HG02588 (cell line): ENCODE measurements at regions not wholly inside any gene's neighbourhood (a gene's known extent, or its start where the extent isn't known, plus 50 kb on each side); places are given as distances from the start of the nearest gene placed in this dataset.
"Not testable (repeated sequence)": the region's sequence is repeated elsewhere in the genome, so short reads cannot be mapped to it uniquely, and the experiment has no call there.

ENCODE experiments used
- ATAC-seq: cut with Tn5 transposase; IDR thresholded peaks from one replicate; pipeline ENCODE4 v1.9.1; 2021; ENCODE audit warnings: mild to moderate bottlenecking, moderate library complexity; ENCODE audit not compliant: unreplicated experiment

DNA sequence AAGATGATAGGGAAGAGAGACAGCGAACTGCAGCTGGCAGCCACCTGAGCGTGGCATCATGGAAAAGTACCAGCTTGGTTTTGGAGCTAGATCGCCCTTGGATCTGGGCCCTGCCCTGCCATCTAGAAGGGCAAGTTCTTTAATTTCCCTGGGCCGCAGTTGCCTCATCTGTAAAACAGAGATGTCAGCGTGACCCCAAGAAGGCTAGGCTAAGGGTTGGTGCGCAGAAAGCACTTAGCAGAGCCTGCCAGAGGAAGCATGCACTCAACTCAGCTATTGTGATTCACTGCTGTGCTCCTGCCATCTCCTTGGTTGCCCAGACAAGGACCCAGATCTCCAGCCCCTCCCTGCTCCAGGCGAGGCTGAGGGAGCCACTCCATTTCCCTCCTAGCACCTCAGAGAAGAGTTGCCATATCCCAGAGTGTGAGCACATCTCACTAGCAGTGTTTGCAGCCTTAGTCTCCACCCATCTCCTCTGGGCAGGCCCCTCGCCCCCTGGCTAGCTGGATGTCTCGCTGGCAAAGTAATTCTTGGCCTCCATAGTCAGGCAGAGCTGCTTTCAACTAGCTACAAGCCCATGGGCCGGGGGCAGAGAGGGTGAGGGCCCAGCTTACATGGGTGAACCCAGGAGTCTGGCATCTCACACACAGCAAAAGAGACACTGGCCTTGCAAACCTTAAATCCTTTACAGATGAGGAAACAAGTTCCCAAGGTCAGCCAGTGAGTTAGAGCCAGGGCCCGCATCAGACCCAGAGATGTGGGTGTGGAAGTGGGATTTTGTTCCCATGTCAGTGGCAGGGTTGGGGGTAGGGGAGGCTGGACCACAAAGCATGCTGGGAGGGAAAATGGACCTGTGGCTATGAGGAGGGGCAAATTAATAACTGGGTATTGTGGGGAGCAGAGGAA, 280.7 kb upstream of the TLE3 start:
- no peak for ATAC-seq

DNA sequence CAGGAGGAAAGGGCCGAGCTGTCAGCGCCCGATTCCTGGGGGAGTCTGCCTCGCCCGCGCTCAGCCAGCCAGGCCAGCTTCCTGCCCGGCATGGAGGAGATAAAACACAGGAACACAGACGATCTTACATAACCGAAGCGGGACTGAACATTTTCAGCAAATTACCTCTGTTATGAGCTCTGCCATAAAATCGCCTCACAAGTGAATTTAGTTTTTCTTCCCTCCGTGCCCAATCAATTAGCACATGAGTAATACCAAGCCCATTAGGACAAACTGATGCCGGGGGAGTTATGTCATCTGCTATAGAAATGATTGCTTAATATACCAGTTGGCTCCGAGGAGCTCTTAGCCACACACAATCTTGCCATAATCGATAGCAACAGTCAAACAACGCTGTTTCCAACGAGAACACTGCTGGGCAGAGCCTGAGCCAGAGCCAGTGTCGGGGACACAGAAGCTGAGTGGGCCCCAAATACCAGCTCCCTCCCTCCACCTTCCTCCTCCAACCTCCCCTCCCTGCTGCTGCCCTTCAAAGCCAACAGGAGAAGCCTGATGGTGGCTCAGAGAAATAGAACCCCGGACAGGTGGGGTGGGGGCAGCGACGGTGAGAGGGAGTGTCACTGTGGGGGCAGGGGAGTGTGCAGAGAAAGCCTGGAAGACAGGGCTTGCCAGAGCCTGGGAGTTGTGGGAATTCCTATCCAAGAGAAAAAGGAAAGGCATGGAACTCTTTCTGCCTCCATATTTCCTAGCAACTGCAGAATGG, 279.4 kb upstream of the TLE3 start:
- ATAC-seq, result no peak

DNA sequence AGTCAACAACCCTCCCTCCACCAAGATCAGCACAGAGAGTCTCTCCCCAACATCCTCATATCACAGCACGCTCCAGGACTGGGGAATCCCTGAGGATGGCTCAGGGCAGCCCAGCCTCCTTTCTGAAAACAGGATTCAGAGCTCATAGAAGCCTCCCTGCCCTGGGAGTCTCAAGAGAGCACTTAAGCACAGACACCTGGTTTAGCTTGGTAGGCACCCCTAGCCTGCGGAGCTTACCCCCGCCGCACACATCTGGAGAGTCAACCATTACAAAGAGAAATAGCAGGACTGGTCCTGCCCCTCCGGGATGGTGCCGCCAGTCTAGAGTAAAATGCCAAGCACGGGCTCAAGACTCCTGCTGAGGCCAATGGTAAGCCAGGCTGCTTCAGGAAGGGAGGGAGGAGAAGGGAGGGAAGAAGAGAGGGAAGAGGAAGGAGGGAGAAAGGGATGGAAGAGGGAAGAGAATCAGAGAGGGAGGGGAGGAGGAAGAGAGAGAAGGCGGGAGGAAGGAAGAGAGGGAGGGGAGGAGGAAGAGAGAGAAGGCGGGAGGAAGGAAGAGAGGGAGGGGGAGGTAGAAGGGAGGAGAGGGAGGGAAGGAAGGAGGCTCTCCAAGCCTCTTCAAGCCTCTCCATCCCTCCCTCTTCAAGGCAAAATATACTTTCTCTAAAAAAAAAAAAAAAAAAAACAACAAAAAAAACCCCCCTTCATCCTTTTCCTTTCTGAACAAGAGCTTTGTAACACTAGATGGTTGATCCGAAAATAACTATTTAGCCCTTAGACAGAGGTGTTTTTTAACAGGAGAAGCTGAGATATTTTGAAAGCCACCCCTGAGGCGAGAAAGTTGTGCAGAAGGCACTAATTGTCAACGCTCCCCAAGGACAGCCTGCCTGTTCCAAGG, 278.6 kb upstream of the TLE3 start:
- no peak for ATAC-seq

DNA sequence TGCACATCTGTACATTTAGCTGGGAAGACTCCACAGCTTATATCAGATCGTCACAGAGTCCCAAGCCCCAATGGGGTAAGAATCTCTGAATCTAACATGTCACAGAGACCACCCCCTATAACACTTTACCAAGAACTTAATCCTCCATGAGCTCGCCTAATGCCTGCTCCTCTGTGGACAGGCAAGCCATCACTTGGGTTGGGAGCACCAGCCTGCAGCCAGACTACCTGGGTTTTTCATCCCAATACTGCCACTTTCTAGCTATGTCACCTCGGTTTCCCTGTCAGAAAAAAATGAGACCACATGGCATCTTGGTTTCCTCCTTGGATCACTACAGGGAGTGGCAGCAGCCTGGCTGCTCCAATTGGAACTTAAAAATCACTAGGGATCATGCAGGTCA, 277.9 kb upstream of the TLE3 start:
- ATAC-seq, result no peak

DNA sequence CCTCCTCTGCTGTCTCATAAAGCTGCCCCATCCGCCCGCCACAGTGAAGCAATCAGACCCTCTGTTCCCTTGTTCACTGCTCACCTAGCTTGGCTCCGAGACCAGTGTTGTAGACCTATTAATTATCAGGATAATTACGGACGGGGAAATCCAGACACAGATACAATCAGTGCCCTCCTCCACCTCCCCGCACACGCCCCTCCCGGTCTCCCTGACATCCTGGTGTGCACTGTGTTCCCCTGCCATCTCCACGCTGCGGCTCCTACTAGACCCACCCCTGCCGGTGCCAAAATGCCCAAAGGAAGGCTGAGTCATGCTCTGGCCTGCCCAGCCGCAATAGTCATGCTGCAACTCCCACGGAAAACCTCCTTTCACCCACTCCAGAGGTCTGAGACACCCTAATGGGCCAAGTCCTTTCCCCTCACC, 277.3 kb upstream of the TLE3 start:
- no peak for ATAC-seq

DNA sequence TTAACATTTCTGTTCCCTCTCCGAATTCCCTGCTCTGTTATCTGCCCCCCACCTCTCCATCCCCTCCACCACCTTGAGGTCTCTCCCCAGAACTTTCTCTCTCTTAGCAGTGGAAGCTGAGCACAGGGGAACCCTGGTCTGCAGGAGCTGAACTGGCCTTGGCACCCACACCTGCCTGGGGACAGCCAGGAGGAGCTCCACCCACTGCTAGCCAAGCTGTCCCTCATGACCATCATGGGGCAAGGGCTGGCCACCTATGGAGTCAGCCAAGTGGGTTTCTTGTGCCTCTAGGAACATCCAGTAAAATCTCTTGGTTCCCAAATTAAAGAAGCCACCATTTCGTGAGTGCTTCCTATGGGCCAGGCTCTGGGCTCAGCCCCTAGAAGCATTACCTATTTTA, 276.4 kb upstream of the TLE3 start:
- ATAC-seq, result no peak

DNA sequence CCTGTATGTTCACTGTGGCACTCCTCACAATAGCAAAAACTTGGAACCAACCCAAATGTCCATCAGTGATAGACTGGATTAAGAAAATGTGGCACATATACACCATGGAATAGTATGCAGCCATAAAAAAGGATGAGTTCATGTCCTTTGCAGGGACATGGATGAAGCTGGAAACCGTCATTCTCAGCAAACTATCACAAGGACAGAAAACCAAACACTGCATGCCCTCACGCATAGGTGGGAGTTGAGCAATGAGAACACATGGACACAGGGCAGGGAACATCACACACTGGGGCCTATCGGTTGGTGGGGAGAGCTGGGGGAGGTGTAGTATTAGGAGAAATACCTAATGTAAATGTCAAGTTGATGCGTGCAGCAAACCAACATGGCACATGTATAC, 275.7 kb upstream of the TLE3 start:
- not testable (repeated sequence) for ATAC-seq

DNA sequence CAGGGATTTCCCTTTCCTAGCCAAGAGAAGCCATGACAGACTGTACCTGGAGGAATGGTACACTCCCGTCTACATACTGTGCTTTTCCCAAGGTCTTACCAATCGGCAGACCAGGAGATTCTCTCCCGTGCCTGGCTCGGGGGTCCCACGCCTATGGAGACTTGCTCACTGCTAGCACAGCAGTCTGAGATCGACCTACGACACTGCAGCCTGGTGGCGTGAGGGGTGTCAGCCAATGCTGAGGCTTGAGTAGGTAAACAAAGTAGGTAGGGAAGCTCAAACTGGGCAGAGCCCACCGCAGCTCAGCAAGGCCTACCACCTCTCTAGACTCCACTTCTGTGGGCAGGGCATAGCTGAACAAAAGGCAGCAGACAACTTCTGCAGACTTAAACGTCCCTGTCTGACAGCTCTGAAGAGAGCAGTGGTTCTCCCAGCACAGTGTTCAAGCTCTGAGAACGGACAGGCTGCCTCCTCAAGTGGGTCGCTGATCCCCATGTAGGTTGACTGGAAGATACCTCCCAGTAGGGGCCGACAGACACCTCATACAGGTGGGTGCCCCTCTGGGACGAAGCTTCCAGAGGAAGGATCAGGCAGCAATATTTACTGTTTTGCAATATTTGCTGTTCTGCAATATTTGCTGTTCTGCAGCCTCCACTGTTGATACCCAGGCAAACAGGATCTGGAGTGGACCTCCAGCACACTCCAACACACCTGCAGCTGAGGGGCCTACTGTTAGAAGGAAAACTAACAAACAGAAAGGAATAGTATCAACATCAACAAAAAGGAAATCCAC, 270.4 kb upstream of the TLE3 start:
- ATAC-seq, result not testable (repeated sequence)

DNA sequence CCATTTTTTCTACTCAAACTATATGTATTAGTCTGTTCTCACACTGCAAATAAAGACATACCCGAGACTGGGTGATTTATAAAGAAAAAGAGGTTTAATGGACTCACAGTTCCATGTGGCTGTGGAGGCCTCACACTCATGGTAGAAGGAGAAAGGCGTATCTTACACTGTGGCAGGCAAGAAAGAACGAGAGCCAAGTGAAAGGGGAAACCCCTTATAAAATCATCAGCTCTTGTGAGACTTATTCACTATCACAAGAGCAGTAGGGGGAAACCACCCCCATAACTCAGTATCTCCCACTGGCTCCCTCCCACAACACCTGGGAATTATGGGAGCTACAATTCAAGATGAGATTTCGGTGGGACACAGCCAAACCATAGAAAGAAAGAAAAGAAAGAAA, 266.3 kb upstream of the TLE3 start:
- not testable (repeated sequence) for ATAC-seq

DNA sequence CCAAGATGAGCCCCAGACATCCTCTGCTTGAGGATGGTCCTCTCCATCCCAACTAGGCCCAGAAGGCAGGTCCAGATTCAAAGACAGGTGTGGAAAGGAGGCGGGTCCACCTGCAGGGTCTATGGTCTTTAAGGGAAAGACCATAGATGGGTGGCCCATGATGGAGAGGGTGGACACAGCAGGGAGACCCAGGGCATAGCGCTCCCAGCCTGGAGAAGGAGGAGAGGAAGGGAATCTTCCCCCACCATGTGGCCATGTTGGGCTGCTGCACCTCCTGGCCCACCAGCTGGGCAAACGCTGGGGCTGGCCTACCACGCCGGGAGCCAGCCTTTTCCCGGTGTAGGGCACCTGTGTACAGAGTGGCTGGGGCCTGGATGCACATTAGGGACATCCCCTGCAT, 265.2 kb upstream of the TLE3 start:
- ATAC-seq, result no peak

DNA sequence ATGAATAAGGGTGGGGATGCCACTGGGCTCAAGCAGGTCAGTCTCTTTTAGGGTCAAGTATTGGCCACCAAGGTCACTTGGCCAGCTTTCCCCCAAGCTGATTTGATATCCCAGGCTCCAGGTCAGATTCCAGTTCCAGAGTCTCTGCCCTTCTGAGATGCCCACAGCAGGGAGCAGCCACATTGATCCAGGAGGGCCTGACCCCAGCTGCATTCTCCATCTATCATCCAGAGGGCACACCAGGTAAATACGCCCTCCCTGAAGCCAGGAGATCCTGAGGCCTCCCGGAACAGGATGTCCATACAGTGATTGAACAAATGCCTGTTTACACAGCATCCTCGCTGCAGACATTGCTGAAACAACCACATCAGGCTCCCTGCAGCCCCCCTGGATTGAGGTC, 264.6 kb upstream of the TLE3 start:
- ATAC-seq, result no peak

DNA sequence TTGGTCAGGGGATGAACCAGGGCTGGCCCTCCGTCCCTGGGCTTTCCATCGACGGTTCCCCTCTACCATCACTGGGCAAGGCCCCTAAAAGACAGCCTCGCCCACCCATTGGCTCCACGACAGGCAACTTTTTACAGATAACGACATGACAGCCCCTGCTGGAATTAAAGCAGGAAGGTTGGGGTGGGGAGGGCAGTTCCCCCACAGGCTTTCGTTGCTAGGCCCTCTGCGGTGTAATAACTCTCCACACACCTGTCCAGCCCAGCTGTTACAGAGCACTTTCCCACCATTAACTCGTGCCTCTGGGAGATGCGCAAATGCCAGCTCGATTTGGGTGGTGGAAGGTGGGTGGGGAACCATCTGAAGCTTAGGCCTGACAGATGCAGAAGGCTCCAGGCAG, 264.2 kb upstream of the TLE3 start:
- ATAC-seq, result no peak

DNA sequence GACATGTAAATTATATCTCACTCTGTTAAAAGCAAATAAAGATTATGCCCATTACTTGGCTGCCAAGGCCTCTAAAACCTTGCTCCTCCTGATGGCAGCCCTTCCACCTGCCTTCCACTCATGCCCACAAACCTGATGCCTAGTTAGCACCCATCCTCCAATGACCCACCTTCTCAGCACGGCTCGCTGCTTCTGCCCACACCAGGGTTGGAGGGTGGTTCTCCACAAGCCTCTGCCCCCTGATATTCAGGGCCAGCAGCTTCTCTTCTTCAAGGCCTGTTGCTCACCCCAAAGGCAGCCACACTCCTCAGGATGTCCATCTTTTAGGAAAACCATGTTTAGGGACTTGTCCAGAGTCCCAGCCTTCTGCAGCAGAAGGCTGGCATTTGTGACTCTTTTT, 263.4 kb upstream of the TLE3 start:
- ATAC-seq, result no peak

DNA sequence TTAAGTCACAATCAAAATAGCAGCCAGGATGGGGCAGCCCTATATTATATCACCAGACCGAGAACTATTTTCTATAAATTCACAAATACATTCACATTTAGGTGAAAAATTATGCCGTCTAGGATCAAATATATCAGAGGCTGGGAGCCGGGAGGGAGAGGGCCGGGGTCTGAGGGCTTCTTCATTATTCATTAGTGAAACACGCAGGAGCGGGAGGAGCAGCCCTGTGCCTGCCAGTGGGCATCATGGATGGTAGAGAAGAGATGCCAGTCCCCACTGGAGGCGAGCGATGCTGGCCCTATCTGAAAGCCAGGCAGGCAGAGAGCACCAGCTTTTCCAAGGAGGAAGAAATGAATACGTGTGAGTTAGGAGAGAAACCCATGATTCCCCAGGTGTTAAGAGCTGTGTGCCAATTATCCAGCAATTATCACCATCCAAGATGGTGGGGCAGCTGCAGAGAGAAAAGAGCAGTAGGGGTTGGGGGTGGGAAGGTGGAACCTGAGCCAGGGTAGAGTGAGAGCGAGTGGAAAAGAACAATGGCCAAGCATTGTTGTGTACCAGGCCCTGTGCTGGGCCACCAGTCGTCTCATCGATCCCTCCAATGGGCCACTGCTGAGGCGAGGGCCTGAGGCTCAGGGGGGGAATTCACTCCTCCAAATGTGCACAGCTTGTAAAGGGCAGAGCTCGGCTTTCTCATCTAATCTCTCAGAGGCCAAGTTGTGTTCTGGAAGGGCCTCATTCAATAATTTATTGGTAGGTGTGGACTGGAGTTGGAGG, 261.3 kb upstream of the TLE3 start:
- no peak for ATAC-seq

DNA sequence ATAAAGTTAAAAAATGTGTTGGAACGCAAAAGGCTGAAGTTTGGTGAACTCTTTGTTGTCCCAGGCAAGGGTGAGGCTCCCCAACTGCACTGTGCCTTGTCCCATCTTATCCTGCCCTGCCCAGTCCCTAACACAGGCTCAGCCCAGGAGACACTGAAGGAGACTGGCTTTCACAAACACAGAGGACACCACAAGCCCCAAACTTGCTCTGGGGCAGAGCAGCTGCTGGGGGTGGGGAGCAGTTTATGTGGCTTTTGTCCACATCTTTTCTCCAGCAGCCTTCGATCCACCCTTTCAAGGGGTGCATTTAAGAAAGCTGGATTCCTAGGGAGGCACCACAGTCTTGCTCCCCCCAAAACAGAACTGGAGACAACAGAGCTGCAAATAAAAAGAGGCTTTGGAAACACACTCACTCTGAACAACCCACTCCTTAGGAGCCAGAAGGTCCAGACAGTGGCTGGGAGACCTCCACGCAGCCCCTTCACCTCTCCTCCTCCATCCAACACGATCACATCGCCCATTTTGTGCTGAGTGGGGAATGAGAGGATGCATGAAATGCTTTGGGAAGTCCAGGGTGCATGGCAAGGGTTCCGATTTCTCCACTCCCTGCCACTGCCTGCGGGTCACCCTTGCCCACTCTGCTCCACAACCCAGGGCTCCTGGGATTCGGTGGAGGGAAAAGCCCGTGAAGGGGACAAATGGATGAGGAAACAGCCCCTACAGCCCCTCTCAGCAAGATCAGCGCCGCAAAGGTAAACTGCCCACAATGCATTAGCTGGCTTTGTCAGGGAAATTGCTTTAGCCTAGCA, 260.5 kb upstream of the TLE3 start:
- ATAC-seq, result no peak

DNA sequence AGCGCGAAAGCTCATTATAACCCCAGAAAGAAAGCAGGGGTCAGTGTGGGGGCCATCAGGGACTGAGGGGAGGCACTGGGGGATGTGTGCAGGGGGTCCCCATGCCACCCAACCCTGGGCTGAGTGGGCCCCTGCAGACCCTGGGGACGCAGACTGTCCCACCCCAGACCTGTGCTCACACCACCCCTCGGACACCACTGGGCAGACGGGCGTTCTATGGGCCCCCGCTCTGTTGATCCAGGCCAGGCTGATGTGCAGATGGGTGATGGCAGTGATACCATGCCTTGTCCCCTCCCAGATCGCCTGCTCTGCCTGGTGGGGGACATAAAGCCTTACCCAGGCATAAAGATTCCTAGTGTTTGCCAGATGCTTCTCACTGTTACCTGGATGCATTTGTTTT, 259.7 kb upstream of the TLE3 start:
- ATAC-seq, result no peak

DNA sequence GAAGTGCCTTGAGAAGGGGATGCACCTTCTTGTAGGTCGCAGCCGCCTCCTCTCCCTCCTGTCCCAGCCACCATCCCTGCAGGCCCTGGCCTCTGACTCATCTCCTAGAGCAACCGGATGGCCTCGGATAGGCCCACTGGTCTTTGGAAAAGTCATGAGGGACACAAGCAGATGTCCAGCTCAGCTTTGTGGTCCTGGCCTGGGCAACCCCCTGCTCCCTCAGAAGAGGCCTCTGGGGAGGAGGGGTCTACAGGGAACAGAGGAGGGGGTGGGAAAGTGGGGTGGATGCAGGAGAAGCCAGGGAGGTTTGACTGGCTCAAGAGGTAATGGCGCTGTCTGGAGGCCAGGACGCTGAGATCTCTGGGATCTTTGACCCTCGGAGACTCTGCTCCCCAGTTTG, 259.2 kb upstream of the TLE3 start:
- ATAC-seq, result no peak

DNA sequence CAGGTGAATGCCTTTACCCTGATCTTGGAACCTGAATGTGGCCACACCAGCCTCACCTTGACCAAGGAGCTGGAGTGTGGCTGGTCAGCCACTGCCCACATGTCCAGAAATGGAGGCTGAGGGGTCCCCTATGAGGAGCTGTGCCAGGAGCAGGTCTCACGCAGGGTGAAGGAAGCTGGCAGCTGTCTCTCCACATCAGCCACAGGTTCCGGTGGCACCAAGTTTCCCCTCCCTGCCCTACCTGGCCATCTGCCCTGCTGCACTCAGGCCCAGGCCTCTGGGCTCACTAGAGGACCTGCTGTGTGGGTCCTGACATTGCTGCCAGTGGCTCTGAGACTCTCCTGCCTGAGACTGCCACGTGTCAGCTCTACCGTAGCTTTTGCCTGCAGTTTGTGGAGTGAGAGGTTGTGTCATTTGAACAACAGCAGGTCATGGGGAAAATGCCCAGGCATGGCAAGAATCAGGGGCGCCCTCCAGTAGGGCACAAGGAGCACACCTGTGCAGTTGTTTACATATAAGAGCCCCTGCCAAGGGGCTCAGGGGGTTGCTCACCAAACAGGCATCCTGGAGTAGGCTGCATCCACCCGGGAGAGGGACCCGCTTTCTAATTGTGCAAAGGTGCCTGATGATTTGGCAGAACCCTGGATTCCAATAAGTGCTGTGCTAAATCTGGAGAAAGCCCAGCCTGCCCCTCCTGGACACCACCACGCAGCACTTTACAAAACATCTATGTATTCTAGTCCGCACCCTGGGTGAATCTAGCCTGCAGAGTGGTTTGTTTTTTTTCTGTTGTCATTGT, 258.5 kb upstream of the TLE3 start:
- no peak for ATAC-seq
